H1 (cell line): ENCODE measurements at regions not wholly inside any gene's neighbourhood (a gene's known extent, or its start where the extent isn't known, plus 50 kb on each side); places are given as distances from the start of the nearest gene placed in this dataset.

ENCODE experiments used
- CTCF ChIA-PET: fragments of 300-600 bp; sonication (Branson Sonifier 250); formaldehyde crosslinking; loops from one replicate; lab custom pipeline; 2021; ENCODE audit not compliant: partially characterized antibody; lab: Charles Lee
- POLR2A ChIA-PET: fragments of 300-600 bp; sonication (Branson Sonifier 250); formaldehyde crosslinking; loops from one replicate; lab custom pipeline; 2021; ENCODE audit warnings: inconsistent platforms; ENCODE audit not compliant: partially characterized antibody; lab: Charles Lee
- DNase-seq, 2 experiments: peaks; one replicate each; pipeline versions ENCODE4 v3.0.0 to v3.0.0-alpha.2; 2010 to 2022; ENCODE audit warnings: low spot score in 2 of 2, low read depth in 1 of 2, mixed read lengths in 1 of 2
- FAIRE-seq: peaks from 2 replicates; lab custom pipeline; 2011; peaks lifted over from hg19 to GRCh38; lab: Jason Lieb, UNC
- H2AFZ ChIP-seq: 2 replicates; pipeline ENCODE4 v1.8.1; 2012; ENCODE audit warnings: low read length, inconsistent platforms
- H2AK5ac ChIP-seq: 2 replicates; pipeline ENCODE4 v1.6.1; 2013; ENCODE audit warnings: low read depth, low read length
- H2BK120ac ChIP-seq: replicated peaks from 2 replicates; pipeline ENCODE3; 2013; ENCODE audit warnings: low read depth, low read length, inconsistent platforms
- H2BK12ac ChIP-seq: 2 replicates; pipeline ENCODE4 v1.6.1; 2013; ENCODE audit warnings: low read depth, low read length
- H2BK15ac ChIP-seq: 2 replicates; pipeline ENCODE4 v1.6.1; 2013; ENCODE audit warnings: low read length
- H2BK20ac ChIP-seq: 2 replicates; pipeline ENCODE4 v1.6.1; 2013; ENCODE audit warnings: low read length
- H2BK5ac ChIP-seq: 2 replicates; pipeline ENCODE4 v1.6.1; 2013; ENCODE audit warnings: low read depth, low read length
- H3K14ac ChIP-seq: 2 replicates; pipeline ENCODE4 v1.6.1; 2013; ENCODE audit warnings: inconsistent platforms; ENCODE audit not compliant: insufficient read length
- H3K18ac ChIP-seq: 2 replicates; pipeline ENCODE4 v1.6.1; 2013; ENCODE audit warnings: low read length; ENCODE audit errors: extremely low read depth
- H3K23ac ChIP-seq: 2 replicates; pipeline ENCODE4 v1.6.1; 2013; ENCODE audit warnings: inconsistent platforms; ENCODE audit not compliant: insufficient read length
- H3K23me2 ChIP-seq: 2 replicates; pipeline ENCODE4 v1.6.1; 2013; ENCODE audit warnings: low read depth, low read length
- H3K27ac ChIP-seq: 2 replicates; pipeline ENCODE4 v1.6.1; 2011; ENCODE audit warnings: low read depth, low read length, inconsistent platforms
- H3K27me3 ChIP-seq, 4 experiments: replicated peaks in 1 of 4; 1 replicate in 1 of 4; 2 replicates in 3 of 4; pipeline versions ENCODE4 v1.6.1 to v1.8.1; 2011 to 2013; ENCODE audit warnings: low read length in 3 of 4, mild to moderate bottlenecking in 3 of 4, inconsistent platforms in 2 of 4, mixed read lengths in 2 of 4, moderate library complexity in 1 of 4; ENCODE audit not compliant: control insufficient read depth in 3 of 4, insufficient read depth in 3 of 4; ENCODE audit errors: extremely low read depth in 1 of 4
- H3K36me3 ChIP-seq, 4 experiments: 2 replicates each; pipeline versions ENCODE4 v1.6.1 to v1.8.1; 2011 to 2013; ENCODE audit warnings: mild to moderate bottlenecking in 4 of 4, low read length in 3 of 4, moderate library complexity in 2 of 4, control low read depth in 1 of 4, inconsistent platforms in 1 of 4; ENCODE audit not compliant: insufficient read depth in 4 of 4, control insufficient read depth in 2 of 4
- H3K4ac ChIP-seq: replicated peaks from 2 replicates; pipeline ENCODE3; 2013; ENCODE audit warnings: low read length, low read depth, mixed read lengths, inconsistent platforms; ENCODE audit not compliant: insufficient read length
- H3K4me1 ChIP-seq, 4 experiments: replicated peaks in 1 of 4; 1 replicate in 1 of 4; 2 replicates in 3 of 4; pipeline versions ENCODE4 v1.6.1 to v1.8.1; 2011 to 2013; ENCODE audit warnings: low read length in 3 of 4, inconsistent platforms in 2 of 4, mixed read lengths in 1 of 4; ENCODE audit not compliant: insufficient read depth in 4 of 4, control insufficient read depth in 3 of 4
- H3K4me2 ChIP-seq, 2 experiments: 2 replicates each; pipeline versions ENCODE4 v1.6.1 to v1.8.1; 2011 to 2013; ENCODE audit warnings: low read depth in 2 of 2, low read length in 2 of 2, control low read depth in 1 of 2, inconsistent platforms in 1 of 2, mild to moderate bottlenecking in 1 of 2; ENCODE audit not compliant: insufficient read depth in 1 of 2
- H3K4me3 ChIP-seq, 4 experiments: fragments of 200-600, 300-600 bp in 1 of 4; sonication (generic), shearing (Covaris generic), sonication (Bioruptor Twin) in 1 of 4; 2 replicates each; pipeline versions ENCODE4 v1.5.1 to v1.8.1; 2011 to 2016; ENCODE audit warnings: low read length in 4 of 4, low read depth in 3 of 4, control low read depth in 2 of 4, inconsistent platforms in 2 of 4, mild to moderate bottlenecking in 2 of 4, mixed read lengths in 1 of 4, moderate library complexity in 1 of 4; ENCODE audit not compliant: insufficient read depth in 2 of 4; ENCODE audit errors: extremely low read depth in 1 of 4
- H3K56ac ChIP-seq: replicated peaks from 2 replicates; pipeline ENCODE3; 2013; ENCODE audit warnings: low read depth, mild to moderate bottlenecking, mixed read lengths, low read length, inconsistent platforms; ENCODE audit not compliant: insufficient read length
- H3K79me1 ChIP-seq: 2 replicates; pipeline ENCODE4 v1.6.1; 2013; ENCODE audit warnings: low read depth, low read length, control low read depth
- H3K79me2 ChIP-seq, 2 experiments: 2 replicates each; pipeline versions ENCODE4 v1.6.1 to v1.8.1; 2012 to 2013; ENCODE audit warnings: low read length in 2 of 2, mild to moderate bottlenecking in 2 of 2, inconsistent platforms in 1 of 2; ENCODE audit not compliant: insufficient read depth in 2 of 2, control insufficient read depth in 1 of 2
- H3K9ac ChIP-seq, 4 experiments: replicated peaks in 1 of 4; 1 replicate in 1 of 4; 2 replicates in 3 of 4; pipeline versions ENCODE4 v1.6.1 to v1.8.1; 2011 to 2013; ENCODE audit warnings: low read depth in 3 of 4, low read length in 3 of 4, control low read depth in 2 of 4, mild to moderate bottlenecking in 2 of 4, moderate library complexity in 2 of 4, inconsistent platforms in 1 of 4; ENCODE audit errors: extremely low read depth in 1 of 4
- H3K9me3 ChIP-seq, 2 experiments: 2 replicates each; pipeline versions ENCODE4 v1.6.1 to v1.8.1; 2012 to 2013; ENCODE audit warnings: mild to moderate bottlenecking in 2 of 2, moderate library complexity in 2 of 2, control low read depth in 1 of 2, inconsistent platforms in 1 of 2, low read depth in 1 of 2, low read length in 1 of 2, mixed read lengths in 1 of 2; ENCODE audit not compliant: insufficient read depth in 2 of 2
- H4K20me1 ChIP-seq, 2 experiments: replicated peaks in 1 of 2; 2 replicates each; pipeline versions ENCODE3 to v1.8.1; 2011 to 2013; ENCODE audit warnings: inconsistent platforms in 2 of 2, low read length in 2 of 2, mild to moderate bottlenecking in 1 of 2; ENCODE audit not compliant: insufficient read depth in 2 of 2, control insufficient read depth in 1 of 2
- H4K5ac ChIP-seq: 2 replicates; pipeline ENCODE4 v1.6.1; 2013; ENCODE audit warnings: low read length, low read depth, mixed read lengths, inconsistent platforms; ENCODE audit not compliant: insufficient read length
- H4K8ac ChIP-seq: 2 replicates; pipeline ENCODE4 v1.8.0; 2013; ENCODE audit warnings: mild to moderate bottlenecking, moderate library complexity, low read length, inconsistent platforms; ENCODE audit not compliant: insufficient read depth; ENCODE audit errors: extremely low read depth
- H4K91ac ChIP-seq: replicated peaks from 2 replicates; pipeline ENCODE3; 2013; ENCODE audit warnings: low read length, mixed read lengths, inconsistent platforms; ENCODE audit not compliant: insufficient read length
- PHF8 ChIP-seq: fragments of 200-600 bp; sonication (generic); conservative IDR thresholded peaks from 2 replicates; pipeline ENCODE4 v1.7.1; 2012; ENCODE audit warnings: low read depth, mild to moderate bottlenecking, inconsistent platforms, low read length, moderate library complexity
- TAF7 ChIP-seq: optimal IDR thresholded peaks from 2 replicates; pipeline ENCODE3; 2011; ENCODE audit warnings: low read depth, mild to moderate bottlenecking, inconsistent platforms, low read length, moderate library complexity, borderline replicate concordance
- WGBS, 2 experiments: shearing (Covaris generic) in 1 of 2; methylation state at CpG; one replicate each; pipeline versions ENCODE4 v1.1.6 to v1.1.7; 2013 to 2015; ENCODE audit warnings: low lambda C conversion rate in 2 of 2, mixed read lengths in 2 of 2, inconsistent platforms in 1 of 2, low coverage in 1 of 2, missing lambda C conversion rate in 1 of 2; ENCODE audit not compliant: insufficient replicate concordance in 2 of 2, insufficient coverage in 1 of 2, insufficient read length in 1 of 2; ENCODE audit errors: extremely low coverage in 1 of 2, missing lambda C conversion rate in 1 of 2; 5-methylcytosine and 5-hydroxymethylcytosine counted together

- no peak for FAIRE-seq
- Histone ChIP-seq H3K36me3 (no peaks in the 10 kb centered on the region), H3K4me2 (no peak overlapping the region), H3K4me1 (no peaks in the 10 kb centered on the region), H3K9ac (no peak overlapping the region), H3K4ac (no peak overlapping the region), H2AFZ (no peak overlapping the region), H2BK12ac (no peak overlapping the region), H3K4me3 (no peak overlapping the region), H3K18ac (no peak overlapping the region), H3K79me2 (no peaks in the 10 kb centered on the region), H3K14ac (no peak overlapping the region), H3K27ac (no peak overlapping the region), H3K9me3 (no peaks in the 10 kb centered on the region), H4K91ac (no peak overlapping the region), H4K5ac (no peak overlapping the region), H2AK5ac (no peak overlapping the region), H2BK120ac (no peak overlapping the region), H2BK20ac (no peak overlapping the region), H2BK5ac (no peak overlapping the region), H3K79me1 (no peaks in the 10 kb centered on the region), H3K23me2 (no peaks in the 10 kb centered on the region), H3K23ac (no peak overlapping the region), H4K20me1 (no peaks in the 10 kb centered on the region), H3K56ac (no peak overlapping the region), H3K27me3 (no peaks in the 10 kb centered on the region), H4K8ac (no peak overlapping the region), H2BK15ac (no peak overlapping the region)
- DNase-seq = no peak
- TF ChIP-seq TAF7 = no peak
- TF ChIP-seq PHF8 = no peak
- CTCF ChIA-PET = no interaction called here
- POLR2A ChIA-PET = no interaction called here
- WGBS, 2 experiments = 94% methylated on average over 5 of the region's 5 CpGs; no CpG with 5 or more reads in 1 of the 2 experiments
These were observed 248.8 kb downstream of the ANKRD7 start for GRCh38 chr7:118473271-118473670.
